ENCODE measurements at regions not wholly inside any gene's neighbourhood (a gene's known extent, or its start where the extent isn't known, plus 50 kb on each side); places are given as distances from the start of the nearest gene placed in this dataset.

- Histone ChIP-seq H3K9me2 (ENCODE audit: insufficient read depth, low read length) (no peaks in the 10 kb centered on the region), H3K27ac (ENCODE audit: low read length) (no peak overlapping the region), H3K27me3 (ENCODE audit: insufficient read depth, low read depth, low read length) (no peaks in the 10 kb centered on the region), H3K9me3 (ENCODE audit: low read length) (no peaks in the 10 kb centered on the region), H3K79me2 (replicated peaks; ENCODE audit: insufficient read depth, low read length) (no peaks in the 10 kb centered on the region), H2AFZ (ENCODE audit: low read depth, low read length) (no peak overlapping the region), H3K4me3 (ENCODE audit: low read length) (no peak overlapping the region), H4K20me1 (ENCODE audit: insufficient read depth) (no peaks in the 10 kb centered on the region), H3F3A (ENCODE audit: insufficient read depth, low read length, poor library complexity, severe bottlenecking) (no peaks in the 10 kb centered on the region), H3K9ac (ENCODE audit: low read length) (no peak overlapping the region), H3K36me3 (ENCODE audit: insufficient read depth, low read length) (no peaks in the 10 kb centered on the region), H3K4me2 (ENCODE audit: low read length) (no peak overlapping the region)
- TF ChIP-seq MXI1 (conservative IDR thresholded peaks at IDR 0.05; ENCODE audit: poor library complexity, severe bottlenecking) (no peak), RAD21 (conservative IDR thresholded peaks at IDR 0.05) (no peak), SMC3 (conservative IDR thresholded peaks at IDR 0.05; ENCODE audit: poor library complexity) (no peak), EP300 (conservative IDR thresholded peaks at IDR 0.05; ENCODE audit: poor library complexity, severe bottlenecking) (no peak), POLR2AphosphoS5 (IDR thresholded peaks at IDR 0.05) (no peak), EZH2 (IDR thresholded peaks at IDR 0.05; ENCODE audit: borderline replicate concordance, insufficient read depth, low read length, poor library complexity, severe bottlenecking) (no peak), REST (IDR thresholded peaks at IDR 0.05; ENCODE audit: borderline replicate concordance) (no peak), TAF1 (IDR thresholded peaks at IDR 0.05; ENCODE audit: low read depth) (no peak)
- TF ChIP-seq, protein P1, sequence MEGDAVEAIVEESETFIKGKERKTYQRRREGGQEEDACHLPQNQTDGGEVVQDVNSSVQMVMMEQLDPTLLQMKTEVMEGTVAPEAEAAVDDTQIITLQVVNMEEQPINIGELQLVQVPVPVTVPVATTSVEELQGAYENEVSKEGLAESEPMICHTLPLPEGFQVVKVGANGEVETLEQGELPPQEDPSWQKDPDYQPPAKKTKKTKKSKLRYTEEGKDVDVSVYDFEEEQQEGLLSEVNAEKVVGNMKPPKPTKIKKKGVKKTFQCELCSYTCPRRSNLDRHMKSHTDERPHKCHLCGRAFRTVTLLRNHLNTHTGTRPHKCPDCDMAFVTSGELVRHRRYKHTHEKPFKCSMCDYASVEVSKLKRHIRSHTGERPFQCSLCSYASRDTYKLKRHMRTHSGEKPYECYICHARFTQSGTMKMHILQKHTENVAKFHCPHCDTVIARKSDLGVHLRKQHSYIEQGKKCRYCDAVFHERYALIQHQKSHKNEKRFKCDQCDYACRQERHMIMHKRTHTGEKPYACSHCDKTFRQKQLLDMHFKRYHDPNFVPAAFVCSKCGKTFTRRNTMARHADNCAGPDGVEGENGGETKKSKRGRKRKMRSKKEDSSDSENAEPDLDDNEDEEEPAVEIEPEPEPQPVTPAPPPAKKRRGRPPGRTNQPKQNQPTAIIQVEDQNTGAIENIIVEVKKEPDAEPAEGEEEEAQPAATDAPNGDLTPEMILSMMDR (IDR thresholded peaks at IDR 0.05; ENCODE audit: poor library complexity, severe bottlenecking): no peak
Observed at GRCh38 chr3:94185753-94186152, 122.9 kb downstream of the NSUN3 start.

- H3F3A ChIP-seq (ENCODE audit: insufficient read depth, low read length, poor library complexity, severe bottlenecking): no peaks in the 10 kb centered on the region
- TF ChIP-seq EP300 (conservative IDR thresholded peaks at IDR 0.05; ENCODE audit: poor library complexity, severe bottlenecking) (no peak), SMC3 (conservative IDR thresholded peaks at IDR 0.05; ENCODE audit: poor library complexity) (no peak), EZH2 (IDR thresholded peaks at IDR 0.05; ENCODE audit: borderline replicate concordance, insufficient read depth, low read length, poor library complexity, severe bottlenecking) (no peak), RAD21 (conservative IDR thresholded peaks at IDR 0.05) (no peak), TAF1 (IDR thresholded peaks at IDR 0.05; ENCODE audit: low read depth) (no peak)
- TF ChIP-seq, protein P1 (IDR thresholded peaks at IDR 0.05; ENCODE audit: poor library complexity, severe bottlenecking): no peak
- H3K9me3 ChIP-seq (ENCODE audit: low read length): no peaks in the 10 kb centered on the region
- no peak overlapping the region for H3K4me3 ChIP-seq (ENCODE audit: low read length)
- H3K27me3 ChIP-seq (ENCODE audit: insufficient read depth, low read depth, low read length): no peaks in the 10 kb centered on the region
- H4K20me1 ChIP-seq (ENCODE audit: insufficient read depth): no peaks in the 10 kb centered on the region
- no peak overlapping the region for H3K9ac ChIP-seq (ENCODE audit: low read length)
- H3K9me2 ChIP-seq (ENCODE audit: insufficient read depth, low read length): no peaks in the 10 kb centered on the region
- no peak overlapping the region for H3K27ac ChIP-seq (ENCODE audit: low read length)
- no peak overlapping the region for H3K4me2 ChIP-seq (ENCODE audit: low read length)
- no peak overlapping the region for H2AFZ ChIP-seq (ENCODE audit: low read depth, low read length)
- H3K36me3 ChIP-seq (ENCODE audit: insufficient read depth, low read length): no peaks in the 10 kb centered on the region
- H3K79me2 ChIP-seq (replicated peaks; ENCODE audit: insufficient read depth, low read length): no peaks in the 10 kb centered on the region
Observed at GRCh38 chr3:94187697-94188096, 124.8 kb downstream of the NSUN3 start.
